K562 (cell line): ENCODE measurements at regions not wholly inside any gene's neighbourhood (a gene's known extent, or its start where the extent isn't known, plus 50 kb on each side); places are given as distances from the start of the nearest gene placed in this dataset.

ENCODE experiments used
- ATAC-seq: fragments of 200-7000 bp; cut with Tn5 transposase; 3 replicates; pipeline ENCODE4 v1.9.1; 2020; ENCODE audit warnings: moderate library complexity
- BruUV-seq: library from RNA; stranded (reverse); fragments of 400-500 nt; replicated peaks from 2 replicates; lab custom pipeline; 2021; lab: Mats Ljungman, UMichigan
- CTCF ChIA-PET: fragments of 300-600 bp; formaldehyde crosslinking; extraction: SDS; loops from one replicate; lab custom pipeline; 2021; ENCODE audit warnings: low intra/inter-chr PET ratio; lab: Yijun Ruan, JAX
- POLR2A ChIA-PET: fragments of 300-600, 350-650 bp; sonication (Branson Sonifier 250); formaldehyde crosslinking; extraction: SDS; loops from one replicate; lab custom pipeline; 2021; ENCODE audit warnings: antibody characterized with exemption, inconsistent platforms; lab: Yijun Ruan, JAX
- DNase-seq, 4 experiments: peaks; one replicate each; pipeline versions ENCODE4 v3.0.0 to v3.0.0-alpha.2; 2011 to 2018; ENCODE audit warnings: low spot score in 3 of 4, mixed read lengths in 3 of 4; ENCODE audit errors: extremely low read depth in 1 of 4
- FAIRE-seq: peaks from 2 replicates; lab custom pipeline; 2011; peaks lifted over from hg19 to GRCh38; lab: Jason Lieb, UNC
- H2AFZ ChIP-seq: 2 replicates; pipeline ENCODE4 v1.6.0; 2011; ENCODE audit warnings: low read depth, low read length, control low read depth, inconsistent platforms
- H3K27ac ChIP-seq: fragments of 200-600 bp; 3 replicates; pipeline ENCODE4 v1.8.0; 2011; ENCODE audit warnings: low read depth, mild to moderate bottlenecking, control low read depth, inconsistent platforms, low read length, moderate library complexity, mixed read lengths; ENCODE audit errors: extremely low read depth
- H3K27me3 ChIP-seq, 2 experiments: fragments of 300-600 bp in 1 of 2; 2 replicates in 1 of 2; 3 replicates in 1 of 2; pipeline versions ENCODE4 v1.6.0 to v1.8.0; 2011; ENCODE audit warnings: inconsistent platforms in 2 of 2, low read length in 2 of 2, mild to moderate bottlenecking in 1 of 2, mixed read lengths in 1 of 2, moderate library complexity in 1 of 2; ENCODE audit not compliant: control insufficient read depth in 2 of 2, insufficient read depth in 2 of 2
- H3K36me3 ChIP-seq: fragments of 300-600 bp; 3 replicates; pipeline ENCODE4 v1.8.0; 2011; ENCODE audit warnings: mild to moderate bottlenecking, low read length, inconsistent platforms; ENCODE audit not compliant: control insufficient read depth, insufficient read depth
- H3K4me1 ChIP-seq, 2 experiments: fragments of 200-600 bp in 1 of 2; replicated peaks in 1 of 2; 2 replicates in 1 of 2; 3 replicates in 1 of 2; pipeline versions ENCODE4 v1.5.1 to v1.8.0; 2011; ENCODE audit warnings: inconsistent platforms in 2 of 2, low read length in 2 of 2, mild to moderate bottlenecking in 1 of 2, mixed read lengths in 1 of 2, moderate library complexity in 1 of 2; ENCODE audit not compliant: control insufficient read depth in 2 of 2, insufficient read depth in 2 of 2
- H3K4me2 ChIP-seq: 2 replicates; pipeline ENCODE4 v1.6.1; 2011; ENCODE audit warnings: low read length, control low read depth, inconsistent platforms, mixed read lengths; ENCODE audit not compliant: insufficient read depth
- H3K4me3 ChIP-seq: fragments of 200-600 bp; sonication (generic), shearing (Covaris generic); 2 replicates; pipeline ENCODE4 v1.5.1; 2016; ENCODE audit warnings: control low read depth, inconsistent platforms
- H3K79me2 ChIP-seq: fragments of 200-600 bp; 3 replicates; pipeline ENCODE4 v1.8.0; 2011; ENCODE audit warnings: low read length, inconsistent platforms; ENCODE audit not compliant: control insufficient read depth, insufficient read depth
- H3K9ac ChIP-seq, 2 experiments: 2 replicates each; pipeline versions ENCODE4 v1.6.0 to v1.6.1; 2011; ENCODE audit warnings: low read depth in 2 of 2, low read length in 2 of 2, control low read depth in 1 of 2, inconsistent platforms in 1 of 2, mild to moderate bottlenecking in 1 of 2, mixed read lengths in 1 of 2; ENCODE audit not compliant: insufficient read depth in 1 of 2
- H3K9me1 ChIP-seq: one replicate; pipeline ENCODE4 v1.6.0; 2011; ENCODE audit warnings: inconsistent platforms, mild to moderate bottlenecking, low read length, moderate library complexity; ENCODE audit not compliant: control insufficient read depth, insufficient read depth
- H3K9me3 ChIP-seq: replicated peaks from 2 replicates; pipeline ENCODE4 v1.5.1; 2011; ENCODE audit warnings: low read depth, low read length, inconsistent platforms; ENCODE audit not compliant: control insufficient read depth, insufficient read depth
- H4K20me1 ChIP-seq: replicated peaks from 2 replicates; pipeline ENCODE4 v1.6.1; 2011; ENCODE audit warnings: low read length, inconsistent platforms, mixed read lengths; ENCODE audit not compliant: control insufficient read depth, insufficient read depth
- BACH1 ChIP-seq: fragments of 200-800 bp; sonication (Bioruptor generic); IDR thresholded peaks from 2 replicates; pipeline ENCODE4 v1.6.1; 2016; ENCODE audit warnings: missing genetic modification characterization, missing compliant biosample characterization
- COPS2 ChIP-seq: fragments of 450-650 bp; conservative IDR thresholded peaks from 2 replicates; pipeline ENCODE4 v1.6.1; 2016; ENCODE audit warnings: mild to moderate bottlenecking, moderate library complexity
- MCM2 ChIP-seq: fragments of 450-650 bp; IDR thresholded peaks from 2 replicates; pipeline ENCODE4 v1.6.1; 2017; ENCODE audit warnings: low read depth, mild to moderate bottlenecking
- NFIC ChIP-seq: fragments of 450-650 bp; IDR thresholded peaks from 2 replicates; pipeline ENCODE4 v1.6.1; 2017; ENCODE audit warnings: mild to moderate bottlenecking, inconsistent platforms
- SMARCA5 ChIP-seq: fragments of 450-650 bp; IDR thresholded peaks from 2 replicates; pipeline ENCODE4 v1.6.1; 2016
- TAL1 ChIP-seq: fragments of 450-650 bp; IDR thresholded peaks from 2 replicates; pipeline ENCODE4 v1.6.1; 2016; ENCODE audit warnings: mild to moderate bottlenecking
- TCF7L2 ChIP-seq: fragments of 150-350 bp; IDR thresholded peaks from 2 replicates; pipeline ENCODE4 v1.6.1; 2016; ENCODE audit warnings: low read depth, mild to moderate bottlenecking, low read length, moderate library complexity
- ZKSCAN3 ChIP-seq: fragments of 250-450 bp; sonication (Bioruptor Pico); IDR thresholded peaks from 2 replicates; pipeline ENCODE4 v1.4.0; 2020
- ZNF134 ChIP-seq: fragments of 250-450 bp; sonication (Bioruptor Pico); conservative IDR thresholded peaks from 2 replicates; pipeline ENCODE4 v1.4.0; 2020
- ZNF324 ChIP-seq: fragments of 250-450 bp; sonication (Bioruptor Pico); IDR thresholded peaks from 2 replicates; pipeline ENCODE4 v1.4.0; 2020; ENCODE audit warnings: mild to moderate bottlenecking
- ZNF41 ChIP-seq: fragments of 250-450 bp; sonication (Bioruptor Pico); conservative IDR thresholded peaks from 2 replicates; pipeline ENCODE4 v1.4.0; 2020; ENCODE audit warnings: mild to moderate bottlenecking
- ZSCAN32 ChIP-seq: fragments of 450-650 bp; formaldehyde crosslinking; IDR thresholded peaks from 2 replicates; pipeline ENCODE4 v1.4.0; 2020; ENCODE audit warnings: mild to moderate bottlenecking, moderate library complexity
- WGBS: fragments of 100-300 bp; shearing (Covaris generic); methylation state at CpG from one replicate; pipeline ENCODE4 v1.1.6; 2016; ENCODE audit warnings: low coverage, mixed read lengths; ENCODE audit not compliant: insufficient coverage; ENCODE audit errors: missing lambda C conversion rate; 5-methylcytosine and 5-hydroxymethylcytosine counted together
- in situ Hi-C: fragments of 300-500 bp; cut with MboI; formaldehyde crosslinking; loops from 4 replicates; pipeline ENCODE4 v1.15.0; 2018; ENCODE audit warnings: inconsistent platforms, mixed read lengths
- intact Hi-C: fragments of 100-400 bp; cut with micrococcal nuclease; formaldehyde crosslinking; loops from 2 replicates; pipeline ENCODE4 v1.14.2; 2022
- TF ChIP-seq, protein P1 (sequence below): fragments of 450-650 bp; formaldehyde crosslinking; IDR thresholded peaks from 2 replicates; pipeline ENCODE4 v1.4.0; 2020; ENCODE audit warnings: mild to moderate bottlenecking, moderate library complexity
- TF ChIP-seq, protein P2 (sequence below): fragments of 200-600 bp; sonication (generic); IDR thresholded peaks from one replicate; pipeline ENCODE4 v1.6.1; 2012; ENCODE audit warnings: mild to moderate bottlenecking, low read depth, low read length, inconsistent platforms

DNA sequence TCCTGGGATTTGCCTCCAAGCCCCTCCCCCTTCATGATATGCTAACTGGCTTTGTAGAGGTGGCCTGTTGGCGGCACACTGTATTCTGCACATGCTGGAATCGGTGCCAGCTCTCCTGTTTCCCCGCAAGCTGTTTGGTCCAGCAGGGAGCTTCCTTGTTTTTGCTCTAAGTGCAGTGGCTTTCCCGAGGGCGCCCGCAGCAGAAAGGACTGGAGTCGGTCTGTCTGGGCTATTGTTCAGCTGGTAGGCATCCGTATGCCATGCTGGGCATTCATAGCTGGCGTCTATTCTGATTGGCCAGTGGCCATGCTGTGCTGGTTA, 88.9 kb upstream of the MED13L start:
- no peak for DNase-seq
- WGBS, result 89% methylated on average over 9 of the region's 9 CpGs
- no TSS peak for BruUV-seq
- no peak for TF ChIP-seq ZNF134 (CRISPR knock-in tag)
- TF ChIP-seq SMARCA5, result no peak
- no peak for TF ChIP-seq ZNF41
- TF ChIP-seq NFIC, result no peak
- TF ChIP-seq, protein P1, sequence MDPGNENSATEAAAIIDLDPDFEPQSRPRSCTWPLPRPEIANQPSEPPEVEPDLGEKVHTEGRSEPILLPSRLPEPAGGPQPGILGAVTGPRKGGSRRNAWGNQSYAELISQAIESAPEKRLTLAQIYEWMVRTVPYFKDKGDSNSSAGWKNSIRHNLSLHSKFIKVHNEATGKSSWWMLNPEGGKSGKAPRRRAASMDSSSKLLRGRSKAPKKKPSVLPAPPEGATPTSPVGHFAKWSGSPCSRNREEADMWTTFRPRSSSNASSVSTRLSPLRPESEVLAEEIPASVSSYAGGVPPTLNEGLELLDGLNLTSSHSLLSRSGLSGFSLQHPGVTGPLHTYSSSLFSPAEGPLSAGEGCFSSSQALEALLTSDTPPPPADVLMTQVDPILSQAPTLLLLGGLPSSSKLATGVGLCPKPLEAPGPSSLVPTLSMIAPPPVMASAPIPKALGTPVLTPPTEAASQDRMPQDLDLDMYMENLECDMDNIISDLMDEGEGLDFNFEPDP (CRISPR knock-in tag), result no peak
- TF ChIP-seq ZKSCAN3 (CRISPR knock-in tag), result no peak
- TF ChIP-seq COPS2, result no peak
- TF ChIP-seq TCF7L2, result no peak
- no peak for TF ChIP-seq MCM2
- no peak for TF ChIP-seq BACH1 (tag)
- no peak for TF ChIP-seq ZNF324 (CRISPR knock-in tag)
- no peak for TF ChIP-seq ZSCAN32
- no peak for TF ChIP-seq TAL1
- TF ChIP-seq, protein P2, sequence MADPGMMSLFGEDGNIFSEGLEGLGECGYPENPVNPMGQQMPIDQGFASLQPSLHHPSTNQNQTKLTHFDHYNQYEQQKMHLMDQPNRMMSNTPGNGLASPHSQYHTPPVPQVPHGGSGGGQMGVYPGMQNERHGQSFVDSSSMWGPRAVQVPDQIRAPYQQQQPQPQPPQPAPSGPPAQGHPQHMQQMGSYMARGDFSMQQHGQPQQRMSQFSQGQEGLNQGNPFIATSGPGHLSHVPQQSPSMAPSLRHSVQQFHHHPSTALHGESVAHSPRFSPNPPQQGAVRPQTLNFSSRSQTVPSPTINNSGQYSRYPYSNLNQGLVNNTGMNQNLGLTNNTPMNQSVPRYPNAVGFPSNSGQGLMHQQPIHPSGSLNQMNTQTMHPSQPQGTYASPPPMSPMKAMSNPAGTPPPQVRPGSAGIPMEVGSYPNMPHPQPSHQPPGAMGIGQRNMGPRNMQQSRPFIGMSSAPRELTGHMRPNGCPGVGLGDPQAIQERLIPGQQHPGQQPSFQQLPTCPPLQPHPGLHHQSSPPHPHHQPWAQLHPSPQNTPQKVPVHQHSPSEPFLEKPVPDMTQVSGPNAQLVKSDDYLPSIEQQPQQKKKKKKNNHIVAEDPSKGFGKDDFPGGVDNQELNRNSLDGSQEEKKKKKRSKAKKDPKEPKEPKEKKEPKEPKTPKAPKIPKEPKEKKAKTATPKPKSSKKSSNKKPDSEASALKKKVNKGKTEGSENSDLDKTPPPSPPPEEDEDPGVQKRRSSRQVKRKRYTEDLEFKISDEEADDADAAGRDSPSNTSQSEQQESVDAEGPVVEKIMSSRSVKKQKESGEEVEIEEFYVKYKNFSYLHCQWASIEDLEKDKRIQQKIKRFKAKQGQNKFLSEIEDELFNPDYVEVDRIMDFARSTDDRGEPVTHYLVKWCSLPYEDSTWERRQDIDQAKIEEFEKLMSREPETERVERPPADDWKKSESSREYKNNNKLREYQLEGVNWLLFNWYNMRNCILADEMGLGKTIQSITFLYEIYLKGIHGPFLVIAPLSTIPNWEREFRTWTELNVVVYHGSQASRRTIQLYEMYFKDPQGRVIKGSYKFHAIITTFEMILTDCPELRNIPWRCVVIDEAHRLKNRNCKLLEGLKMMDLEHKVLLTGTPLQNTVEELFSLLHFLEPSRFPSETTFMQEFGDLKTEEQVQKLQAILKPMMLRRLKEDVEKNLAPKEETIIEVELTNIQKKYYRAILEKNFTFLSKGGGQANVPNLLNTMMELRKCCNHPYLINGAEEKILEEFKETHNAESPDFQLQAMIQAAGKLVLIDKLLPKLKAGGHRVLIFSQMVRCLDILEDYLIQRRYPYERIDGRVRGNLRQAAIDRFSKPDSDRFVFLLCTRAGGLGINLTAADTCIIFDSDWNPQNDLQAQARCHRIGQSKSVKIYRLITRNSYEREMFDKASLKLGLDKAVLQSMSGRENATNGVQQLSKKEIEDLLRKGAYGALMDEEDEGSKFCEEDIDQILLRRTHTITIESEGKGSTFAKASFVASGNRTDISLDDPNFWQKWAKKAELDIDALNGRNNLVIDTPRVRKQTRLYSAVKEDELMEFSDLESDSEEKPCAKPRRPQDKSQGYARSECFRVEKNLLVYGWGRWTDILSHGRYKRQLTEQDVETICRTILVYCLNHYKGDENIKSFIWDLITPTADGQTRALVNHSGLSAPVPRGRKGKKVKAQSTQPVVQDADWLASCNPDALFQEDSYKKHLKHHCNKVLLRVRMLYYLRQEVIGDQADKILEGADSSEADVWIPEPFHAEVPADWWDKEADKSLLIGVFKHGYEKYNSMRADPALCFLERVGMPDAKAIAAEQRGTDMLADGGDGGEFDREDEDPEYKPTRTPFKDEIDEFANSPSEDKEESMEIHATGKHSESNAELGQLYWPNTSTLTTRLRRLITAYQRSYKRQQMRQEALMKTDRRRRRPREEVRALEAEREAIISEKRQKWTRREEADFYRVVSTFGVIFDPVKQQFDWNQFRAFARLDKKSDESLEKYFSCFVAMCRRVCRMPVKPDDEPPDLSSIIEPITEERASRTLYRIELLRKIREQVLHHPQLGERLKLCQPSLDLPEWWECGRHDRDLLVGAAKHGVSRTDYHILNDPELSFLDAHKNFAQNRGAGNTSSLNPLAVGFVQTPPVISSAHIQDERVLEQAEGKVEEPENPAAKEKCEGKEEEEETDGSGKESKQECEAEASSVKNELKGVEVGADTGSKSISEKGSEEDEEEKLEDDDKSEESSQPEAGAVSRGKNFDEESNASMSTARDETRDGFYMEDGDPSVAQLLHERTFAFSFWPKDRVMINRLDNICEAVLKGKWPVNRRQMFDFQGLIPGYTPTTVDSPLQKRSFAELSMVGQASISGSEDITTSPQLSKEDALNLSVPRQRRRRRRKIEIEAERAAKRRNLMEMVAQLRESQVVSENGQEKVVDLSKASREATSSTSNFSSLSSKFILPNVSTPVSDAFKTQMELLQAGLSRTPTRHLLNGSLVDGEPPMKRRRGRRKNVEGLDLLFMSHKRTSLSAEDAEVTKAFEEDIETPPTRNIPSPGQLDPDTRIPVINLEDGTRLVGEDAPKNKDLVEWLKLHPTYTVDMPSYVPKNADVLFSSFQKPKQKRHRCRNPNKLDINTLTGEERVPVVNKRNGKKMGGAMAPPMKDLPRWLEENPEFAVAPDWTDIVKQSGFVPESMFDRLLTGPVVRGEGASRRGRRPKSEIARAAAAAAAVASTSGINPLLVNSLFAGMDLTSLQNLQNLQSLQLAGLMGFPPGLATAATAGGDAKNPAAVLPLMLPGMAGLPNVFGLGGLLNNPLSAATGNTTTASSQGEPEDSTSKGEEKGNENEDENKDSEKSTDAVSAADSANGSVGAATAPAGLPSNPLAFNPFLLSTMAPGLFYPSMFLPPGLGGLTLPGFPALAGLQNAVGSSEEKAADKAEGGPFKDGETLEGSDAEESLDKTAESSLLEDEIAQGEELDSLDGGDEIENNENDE, result no peak

More for the DNA sequence above, 88.9 kb upstream of the MED13L start:
- H3K27ac ChIP-seq, result no peak overlapping the region
- intact Hi-C loops, result no loop called here
- H3K36me3 ChIP-seq, result no peaks in the 10 kb centered on the region
- H3K4me3 ChIP-seq, result no peak overlapping the region
- no peaks in the 10 kb centered on the region for H3K27me3 ChIP-seq
- no peak overlapping the region for H3K4me2 ChIP-seq
- peaks cover 4% of the 10 kb centered on the region for H3K9me3 ChIP-seq
- peak overlapping the region; percentile 76; the same call in 1 of the 2 replicates for H2AFZ ChIP-seq
- no peaks in the 10 kb centered on the region for H3K9me1 ChIP-seq
- ChIA-PET CTCF (no interaction called here), POLR2A (interaction anchor here (0.7 kb wide), 1 partner anchor 22 kb away, joined by 3 read pairs; no protein-coding TSS in a partner anchor)
- no peaks in the 10 kb centered on the region for H4K20me1 ChIP-seq
- FAIRE-seq (no peak), ATAC-seq (peak; percentile 19; the same call in 1 of the 3 replicates)
- in situ Hi-C loops, result no loop called here
- H3K9ac ChIP-seq, result no peak overlapping the region
- H3K4me1 ChIP-seq, result peaks cover 16 to 21% of the 10 kb centered on the region in 2 experiments
- H3K79me2 ChIP-seq, result no peaks in the 10 kb centered on the region
